ENCODE measurements at regions not wholly inside any gene's neighbourhood (a gene's known extent, or its start where the extent isn't known, plus 50 kb on each side); places are given as distances from the start of the nearest gene placed in this dataset.

- no peaks in the 10 kb centered on the region for H3K36me3 ChIP-seq (ENCODE audit: control insufficient read depth, insufficient read depth, low read length)
- no peak overlapping the region for H2AFZ ChIP-seq (replicated peaks; ENCODE audit: low read length, poor library complexity)
- H3K9me3 ChIP-seq (ENCODE audit: control insufficient read depth, insufficient read depth, low read length): peaks cover 26% of the 10 kb centered on the region
- TF ChIP-seq SMC3 (IDR thresholded peaks at IDR 0.05; ENCODE audit: low read depth, low read length) (no peak), MXI1 (IDR thresholded peaks at IDR 0.05; ENCODE audit: borderline replicate concordance, low read depth, low read length) (no peak), ELK1 (IDR thresholded peaks at IDR 0.05; ENCODE audit: borderline replicate concordance, low read depth, low read length) (no peak), CTCF (conservative IDR thresholded peaks at IDR 0.05; ENCODE audit: low read depth, low read length) (no peak), CEBPB (IDR thresholded peaks at IDR 0.05; ENCODE audit: low read depth, low read length) (no peak)
- H3K23ac ChIP-seq (ENCODE audit: low read depth, low read length): no peak overlapping the region
- no peak overlapping the region for H4K8ac ChIP-seq (ENCODE audit: low read depth in 2 of 2, low read length in 2 of 2)
- H2BK15ac ChIP-seq (ENCODE audit: low read depth, low read length): no peak overlapping the region
- 77% methylated on average over 4 of the region's 10 CpGs; no CpG with 5 or more reads in 1 of the 2 experiments for WGBS, 2 experiments (ENCODE audit: extremely low coverage in 2 of 2, insufficient read length in 1 of 2)
- H4K91ac ChIP-seq (ENCODE audit: insufficient read depth, low read depth, low read length): no peak overlapping the region
- no peaks in the 10 kb centered on the region for H3K4me1 ChIP-seq (ENCODE audit: control insufficient read depth, insufficient read depth, low read length)
- POLR2A ChIA-PET (ENCODE audit: unreplicated experiment): no interaction called here
- no peak overlapping the region for H2BK5ac ChIP-seq (ENCODE audit: low read depth, low read length, poor library complexity, severe bottlenecking)
- H3K4me2 ChIP-seq (ENCODE audit: low read depth, low read length): no peak overlapping the region
- BruUV-seq (replicated peaks): no TSS peak
- no peak for DNase-seq
- H3K9ac ChIP-seq (ENCODE audit: low read depth, low read length): no peak overlapping the region
- H3K9me1 ChIP-seq (ENCODE audit: insufficient read depth, low read length): no peaks in the 10 kb centered on the region
- H2AK5ac ChIP-seq (ENCODE audit: low read depth, low read length): no peak overlapping the region
- no peak overlapping the region for H3K27ac ChIP-seq (ENCODE audit: insufficient read depth, low read length)
- no peak overlapping the region for H3K4me3 ChIP-seq (ENCODE audit: insufficient read depth, low read depth, low read length)
- no peak overlapping the region for H4K5ac ChIP-seq (ENCODE audit: low read depth, low read length)
- no peak overlapping the region for H2BK120ac ChIP-seq (ENCODE audit: low read depth, low read length)
- no peak overlapping the region for H3K18ac ChIP-seq (ENCODE audit: low read depth, low read length)
- H2AK9ac ChIP-seq (replicated peaks; ENCODE audit: low read depth, low read length, poor library complexity): no peak overlapping the region
- no peak overlapping the region for H3K14ac ChIP-seq (replicated peaks; ENCODE audit: low read depth, low read length)
- no peaks in the 10 kb centered on the region for H3K79me1 ChIP-seq (ENCODE audit: low read depth in 1 of 2, low read length in 2 of 2)
- no peak for ATAC-seq (ENCODE audit: low read depth)
- no peak overlapping the region for H2BK20ac ChIP-seq (ENCODE audit: low read depth, low read length)
- intact Hi-C loops (cut with micrococcal nuclease) (no loop called here), in situ Hi-C loops (cut with MboI; ENCODE audit: low sequenced_read_pairs) (no loop called here), dilution Hi-C loops (cut with HindIII; ENCODE audit: low sequenced_read_pairs, unreplicated experiment) (no loop called here)
- CTCF ChIA-PET: no interaction called here
- no peaks in the 10 kb centered on the region for H4K20me1 ChIP-seq (ENCODE audit: insufficient read depth, low read length)
- no peaks in the 10 kb centered on the region for H3K27me3 ChIP-seq (ENCODE audit: control insufficient read depth, insufficient read depth, low read length)
- no peak overlapping the region for H3K56ac ChIP-seq (ENCODE audit: extremely low read depth, insufficient read depth, low read length)
- H3K4ac ChIP-seq (ENCODE audit: low read depth, low read length): no peak overlapping the region
Observed at GRCh38 chr2:2530334-2530733, 199.3 kb upstream of the MYT1L start.
